Gastroesophageal sphincter (tissue), 4 donors: ENCODE measurements at regions not wholly inside any gene's neighbourhood (a gene's known extent, or its start where the extent isn't known, plus 50 kb on each side); places are given as distances from the start of the nearest gene placed in this dataset.

ENCODE experiments used
- ATAC-seq: fragments of 150-250 bp; one replicate; pipeline ENCODE4 v1.9.1; 2016; ENCODE audit warnings: mild to moderate bottlenecking, moderate library complexity
- H3K27ac ChIP-seq, 4 donors: fragments of 200-600 bp; sonication (generic) in 3 of 4; 1 replicate in 3 of 4; 2 replicates in 1 of 4; pipeline ENCODE4 v1.5.1; 2016 to 2019
- H3K27me3 ChIP-seq: fragments of 200-600 bp; sonication (generic); one replicate; pipeline ENCODE4 v1.5.1; 2019
- H3K36me3 ChIP-seq, 2 donors: fragments of 200-600 bp; sonication (generic); one replicate each; pipeline ENCODE4 v1.5.1; 2019; ENCODE audit warnings: control low read depth in 1 of 2
- H3K4me1 ChIP-seq, 3 donors: fragments of 200-600 bp; sonication (generic); 1 replicate in 2 of 3; 2 replicates in 1 of 3; pipeline ENCODE4 v1.5.1; 2016 to 2019; ENCODE audit warnings: control low read depth in 2 of 3
- H3K4me3 ChIP-seq, 2 donors: fragments of 200-600 bp; sonication (generic); one replicate each; pipeline ENCODE4 v1.5.1; 2019; ENCODE audit warnings: mild to moderate bottlenecking in 1 of 2, moderate library complexity in 1 of 2
- H3K9me3 ChIP-seq, 3 donors: fragments of 200-600 bp; sonication (generic); one replicate each; pipeline ENCODE4 v1.5.1; 2017 to 2019; ENCODE audit warnings: control low read depth in 2 of 3
- CTCF ChIP-seq, 4 experiments: fragments of 200-600 bp in 2 of 4; fragments of 450-650 bp in 2 of 4; sonication (generic) in 1 of 4; IDR thresholded peaks; one replicate each; pipeline ENCODE4 v1.5.1; 2017 to 2019; ENCODE audit warnings: antibody characterized with exemption in 4 of 4, mild to moderate bottlenecking in 2 of 4, moderate library complexity in 2 of 4
- EP300 ChIP-seq: sonication (generic); formaldehyde crosslinking; IDR thresholded peaks from one replicate; pipeline ENCODE4 v1.6.1; 2017; ENCODE audit warnings: antibody characterized with exemption, mild to moderate bottlenecking
- POLR2A ChIP-seq, 2 donors: fragments of 450-650 bp; IDR thresholded peaks; one replicate each; pipeline ENCODE4 v1.6.1; 2017; ENCODE audit warnings: antibody characterized with exemption in 2 of 2, mild to moderate bottlenecking in 2 of 2, moderate library complexity in 1 of 2
- POLR2AphosphoS5 ChIP-seq: sonication (generic); formaldehyde crosslinking; IDR thresholded peaks from one replicate; pipeline ENCODE4 v1.6.1; 2017; ENCODE audit warnings: antibody characterized with exemption
- WGBS, 2 donors: methylation state at CpG; one replicate each; pipeline ENCODE4 v1.1.5; 2018; ENCODE audit warnings: low coverage in 1 of 2; 5-methylcytosine and 5-hydroxymethylcytosine counted together

- no peaks in the 10 kb centered on the region for H3K9me3 ChIP-seq
- no peak for ATAC-seq
- no peak overlapping the region for H3K4me3 ChIP-seq
- peaks cover 10% of the 10 kb centered on the region for H3K27me3 ChIP-seq
- no peak overlapping the region for H3K27ac ChIP-seq
- 77 to 80% methylated on average over 3 of the region's 3 CpGs for WGBS, 2 donors
- H3K36me3 ChIP-seq: no peaks in the 10 kb centered on the region
- no peaks in the 10 kb centered on the region for H3K4me1 ChIP-seq
- TF ChIP-seq EP300 (no peak), POLR2A (IDR thresholded peaks at IDR 0.05) (no peak), CTCF (IDR thresholded peaks at IDR 0.05) (no peak), POLR2AphosphoS5 (no peak)
These were observed 197.6 kb downstream of the SLC4A3 start for GRCh38 chr2:219824996-219825395.

GRCh38 chr2:219828127-219828526, 200.7 kb downstream of the SLC4A3 start:
- H3K27me3 ChIP-seq: no peaks in the 10 kb centered on the region
- TF ChIP-seq CTCF (IDR thresholded peaks at IDR 0.05): no peak
- TF ChIP-seq EP300: no peak
- TF ChIP-seq POLR2A (IDR thresholded peaks at IDR 0.05): no peak
- TF ChIP-seq POLR2AphosphoS5: no peak
- no peaks in the 10 kb centered on the region for H3K36me3 ChIP-seq
- H3K9me3 ChIP-seq: no peaks in the 10 kb centered on the region
- ATAC-seq: no peak
- no peak overlapping the region for H3K27ac ChIP-seq
- H3K4me1 ChIP-seq: no peaks in the 10 kb centered on the region
- WGBS, 2 donors: 55 to 78% methylated on average over 4 of the region's 5 CpGs
- H3K4me3 ChIP-seq: no peak overlapping the region

GRCh38 chr2:219829667-219830352, 202.4 kb downstream of the SLC4A3 start:
- 79% methylated on average over 12 to 18 of the region's 20 CpGs for WGBS, 2 donors
- Histone ChIP-seq H3K9me3 (no peaks in the 10 kb centered on the region), H3K4me3 (no peak overlapping the region), H3K4me1 (no peaks in the 10 kb centered on the region), H3K27ac (no peak overlapping the region), H3K36me3 (no peaks in the 10 kb centered on the region), H3K27me3 (no peaks in the 10 kb centered on the region)
- TF ChIP-seq CTCF (IDR thresholded peaks at IDR 0.05) (no peak), POLR2AphosphoS5 (no peak), POLR2A (IDR thresholded peaks at IDR 0.05) (no peak), EP300 (no peak)
- no peak for ATAC-seq

GRCh38 chr2:219830353-219830738, 202.9 kb downstream of the SLC4A3 start:
- no peak overlapping the region for H3K27ac ChIP-seq
- ATAC-seq: no peak
- no peak for TF ChIP-seq EP300
- no peak for TF ChIP-seq POLR2A (IDR thresholded peaks at IDR 0.05)
- TF ChIP-seq POLR2AphosphoS5: no peak
- TF ChIP-seq CTCF (IDR thresholded peaks at IDR 0.05): no peak
- no peaks in the 10 kb centered on the region for H3K9me3 ChIP-seq
- H3K4me1 ChIP-seq: no peaks in the 10 kb centered on the region
- H3K27me3 ChIP-seq: no peaks in the 10 kb centered on the region
- no peaks in the 10 kb centered on the region for H3K36me3 ChIP-seq
- no peak overlapping the region for H3K4me3 ChIP-seq
- WGBS, 2 donors: 84 to 90% methylated on average over 2 of the region's 5 CpGs

- H3K27ac ChIP-seq: no peak overlapping the region
- TF ChIP-seq EP300 (no peak), POLR2A (IDR thresholded peaks at IDR 0.05) (no peak), POLR2AphosphoS5 (no peak), CTCF (IDR thresholded peaks at IDR 0.05) (no peak)
- H3K36me3 ChIP-seq: no peaks in the 10 kb centered on the region
- no peaks in the 10 kb centered on the region for H3K4me1 ChIP-seq
- no peak for ATAC-seq
- WGBS, 2 donors: 86 to 94% methylated on average over 2 of the region's 2 CpGs
- no peak overlapping the region for H3K4me3 ChIP-seq
- no peaks in the 10 kb centered on the region for H3K27me3 ChIP-seq
- H3K9me3 ChIP-seq: no peaks in the 10 kb centered on the region
These were observed 204.5 kb downstream of the SLC4A3 start for GRCh38 chr2:219831957-219832356.
